Stomach (tissue), 4 donors: ENCODE measurements at regions not wholly inside any gene's neighbourhood (a gene's known extent, or its start where the extent isn't known, plus 50 kb on each side); places are given as distances from the start of the nearest gene placed in this dataset.

Source experiments
- EP300 ChIP-seq: sonication (generic); formaldehyde crosslinking; IDR thresholded peaks from one replicate; pipeline ENCODE4 v1.6.1; 2017; ENCODE audit warnings: antibody characterized with exemption
- TF ChIP-seq, protein P1 (sequence below), 7 experiments: fragments of 450-650 bp in 4 of 7; fragments of 200-600 bp in 3 of 7; sonication (generic) in 3 of 7; IDR thresholded peaks; one replicate each; pipeline ENCODE4 v1.5.1; 2016 to 2019; ENCODE audit warnings: antibody characterized with exemption in 7 of 7, control low read depth in 2 of 7, mild to moderate bottlenecking in 1 of 7

DNA sequence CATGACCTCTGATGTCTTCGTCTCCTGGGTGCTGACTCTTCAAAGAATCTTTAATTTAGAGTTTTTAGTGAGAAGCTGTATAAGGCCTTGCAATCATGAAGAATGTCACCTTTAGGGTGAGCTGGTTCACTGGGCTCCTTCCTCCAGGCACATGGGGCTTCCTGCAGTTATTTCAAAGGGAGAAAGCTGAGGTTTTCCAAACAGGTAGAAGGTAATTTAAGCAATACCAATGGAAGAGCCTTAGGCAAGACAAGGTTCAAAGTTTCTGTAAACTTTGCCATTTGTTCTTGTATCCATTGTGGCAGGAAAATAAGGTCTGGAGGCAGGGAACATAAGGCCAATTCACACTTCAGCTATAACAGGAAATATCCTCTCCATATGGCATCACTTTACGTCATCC, 88.0 kb upstream of the EIF5 start:
- TF ChIP-seq, protein P1, sequence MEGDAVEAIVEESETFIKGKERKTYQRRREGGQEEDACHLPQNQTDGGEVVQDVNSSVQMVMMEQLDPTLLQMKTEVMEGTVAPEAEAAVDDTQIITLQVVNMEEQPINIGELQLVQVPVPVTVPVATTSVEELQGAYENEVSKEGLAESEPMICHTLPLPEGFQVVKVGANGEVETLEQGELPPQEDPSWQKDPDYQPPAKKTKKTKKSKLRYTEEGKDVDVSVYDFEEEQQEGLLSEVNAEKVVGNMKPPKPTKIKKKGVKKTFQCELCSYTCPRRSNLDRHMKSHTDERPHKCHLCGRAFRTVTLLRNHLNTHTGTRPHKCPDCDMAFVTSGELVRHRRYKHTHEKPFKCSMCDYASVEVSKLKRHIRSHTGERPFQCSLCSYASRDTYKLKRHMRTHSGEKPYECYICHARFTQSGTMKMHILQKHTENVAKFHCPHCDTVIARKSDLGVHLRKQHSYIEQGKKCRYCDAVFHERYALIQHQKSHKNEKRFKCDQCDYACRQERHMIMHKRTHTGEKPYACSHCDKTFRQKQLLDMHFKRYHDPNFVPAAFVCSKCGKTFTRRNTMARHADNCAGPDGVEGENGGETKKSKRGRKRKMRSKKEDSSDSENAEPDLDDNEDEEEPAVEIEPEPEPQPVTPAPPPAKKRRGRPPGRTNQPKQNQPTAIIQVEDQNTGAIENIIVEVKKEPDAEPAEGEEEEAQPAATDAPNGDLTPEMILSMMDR (IDR thresholded peaks at IDR 0.05), result no peak
- TF ChIP-seq EP300, result no peak
